Peyer's patch (tissue), 4 donors: ENCODE measurements at regions not wholly inside any gene's neighbourhood (a gene's known extent, or its start where the extent isn't known, plus 50 kb on each side); places are given as distances from the start of the nearest gene placed in this dataset.

Source experiments
- CTCF ChIP-seq, 6 experiments: fragments of 450-650 bp in 4 of 6; fragments of 200-600 bp in 2 of 6; sonication (generic) in 1 of 6; IDR thresholded peaks; one replicate each; pipeline ENCODE4 v1.5.1; 2017 to 2019; ENCODE audit warnings: antibody characterized with exemption in 6 of 6, mild to moderate bottlenecking in 3 of 6, moderate library complexity in 1 of 6
- POLR2A ChIP-seq, 2 donors: fragments of 450-650 bp; IDR thresholded peaks; one replicate each; pipeline ENCODE4 v1.5.1; 2017; ENCODE audit warnings: antibody characterized with exemption in 2 of 2, mild to moderate bottlenecking in 2 of 2, moderate library complexity in 2 of 2

GRCh38 chrX:94114362-94114761, 440.4 kb downstream of the FAM133A start:
- TF ChIP-seq POLR2A (IDR thresholded peaks at IDR 0.05) (no peak), CTCF (IDR thresholded peaks at IDR 0.05) (no peak)
